ENCODE measurements at regions not wholly inside any gene's neighbourhood (a gene's known extent, or its start where the extent isn't known, plus 50 kb on each side); places are given as distances from the start of the nearest gene placed in this dataset.
A peak's percentile ranks its signal among the peaks of the same experiment; 100 is the strongest.

GRCh38 chr7:159213253-159213652 is 68.6 kb upstream of the VIPR2 start:
- H3K27ac ChIP-seq, result no peak overlapping the region
- no peak for TF ChIP-seq POLR2AphosphoS5 (IDR thresholded peaks at IDR 0.05; ENCODE audit: insufficient read depth in 1 of 2, low read depth in 1 of 2)
- TF ChIP-seq POLR2A (IDR thresholded peaks at IDR 0.05), result no peak
- TF ChIP-seq CTCF (IDR thresholded peaks at IDR 0.05), result no peak
- H3K36me3 ChIP-seq, result no peaks in the 10 kb centered on the region
- H3K4me1 ChIP-seq, result peaks cover 10% of the 10 kb centered on the region
- H3K9me3 ChIP-seq, result no peaks in the 10 kb centered on the region
- no peak for DNase-seq (ENCODE audit: extremely low spot score in 2 of 2)
- intact Hi-C loops (cut with DNase I), result no loop called here
- no peaks in the 10 kb centered on the region for H3K27me3 ChIP-seq
- no peak overlapping the region for H3K4me3 ChIP-seq

GRCh38 chr7:159212226-159212625 is 67.6 kb upstream of the VIPR2 start:
- no peak overlapping the region for H3K27ac ChIP-seq
- peak in 1 of 2 donors; percentile 20 for DNase-seq (ENCODE audit: extremely low spot score in 2 of 2)

GRCh38 chr7:159211540-159212182 is 67.0 kb upstream of the VIPR2 start:
- Histone ChIP-seq H3K9me3 (no peaks in the 10 kb centered on the region), H3K4me1 (peaks cover 10% of the 10 kb centered on the region), H3K27ac (no peak overlapping the region), H3K27me3 (no peaks in the 10 kb centered on the region), H3K36me3 (no peaks in the 10 kb centered on the region), H3K4me3 (no peak overlapping the region)
- intact Hi-C loops (cut with DNase I), result no loop called here
- DNase-seq (ENCODE audit: extremely low spot score in 2 of 2), result peak; percentile 82 to 84
- TF ChIP-seq POLR2AphosphoS5 (IDR thresholded peaks at IDR 0.05; ENCODE audit: insufficient read depth in 1 of 2, low read depth in 1 of 2), result no peak
- TF ChIP-seq POLR2A (IDR thresholded peaks at IDR 0.05), result no peak
- TF ChIP-seq CTCF (IDR thresholded peaks at IDR 0.05), result no peak

More at GRCh38 chr7:159212226-159212625, 67.6 kb upstream of the VIPR2 start:
- no peak for TF ChIP-seq POLR2A (IDR thresholded peaks at IDR 0.05)
- TF ChIP-seq POLR2AphosphoS5 (IDR thresholded peaks at IDR 0.05; ENCODE audit: insufficient read depth in 1 of 2, low read depth in 1 of 2), result no peak
- TF ChIP-seq CTCF (IDR thresholded peaks at IDR 0.05), result no peak
- H3K4me1 ChIP-seq, result peaks cover 10% of the 10 kb centered on the region
- no peaks in the 10 kb centered on the region for H3K36me3 ChIP-seq
- H3K4me3 ChIP-seq, result no peak overlapping the region
- intact Hi-C loops (cut with DNase I), result no loop called here
- H3K27me3 ChIP-seq, result no peaks in the 10 kb centered on the region
- no peaks in the 10 kb centered on the region for H3K9me3 ChIP-seq

GRCh38 chr7:159210581-159211235 is 66.0 kb upstream of the VIPR2 start:
- intact Hi-C loops (cut with DNase I), result no loop called here
- Histone ChIP-seq H3K27ac (no peak overlapping the region), H3K27me3 (no peaks in the 10 kb centered on the region), H3K9me3 (no peaks in the 10 kb centered on the region), H3K36me3 (no peaks in the 10 kb centered on the region), H3K4me3 (no peak overlapping the region), H3K4me1 (peaks cover 10% of the 10 kb centered on the region)
- no peak for TF ChIP-seq CTCF (IDR thresholded peaks at IDR 0.05)
- TF ChIP-seq POLR2A (IDR thresholded peaks at IDR 0.05), result no peak
- TF ChIP-seq POLR2AphosphoS5 (IDR thresholded peaks at IDR 0.05; ENCODE audit: insufficient read depth in 1 of 2, low read depth in 1 of 2), result no peak
- no peak for DNase-seq (ENCODE audit: extremely low spot score in 2 of 2)

GRCh38 chr7:159209429-159209828 is 64.8 kb upstream of the VIPR2 start:
- Histone ChIP-seq H3K27me3 (no peaks in the 10 kb centered on the region), H3K4me3 (no peak overlapping the region), H3K4me1 (peaks cover 10% of the 10 kb centered on the region), H3K27ac (no peak overlapping the region), H3K9me3 (no peaks in the 10 kb centered on the region), H3K36me3 (no peaks in the 10 kb centered on the region)
- DNase-seq (ENCODE audit: extremely low spot score in 2 of 2), result peak in 1 of 2 donors; percentile 67
- intact Hi-C loops (cut with DNase I), result no loop called here
- TF ChIP-seq POLR2AphosphoS5 (IDR thresholded peaks at IDR 0.05; ENCODE audit: insufficient read depth in 1 of 2, low read depth in 1 of 2), result no peak
- no peak for TF ChIP-seq CTCF (IDR thresholded peaks at IDR 0.05)
- no peak for TF ChIP-seq POLR2A (IDR thresholded peaks at IDR 0.05)

Measured in vagina (tissue), 2 donors.